ENCODE measurements at regions not wholly inside any gene's neighbourhood (a gene's known extent, or its start where the extent isn't known, plus 50 kb on each side); places are given as distances from the start of the nearest gene placed in this dataset.
A peak's percentile ranks its signal among the peaks of the same experiment; 100 is the strongest.

- no peak for DNase-seq
Measured at GRCh38 chr7:22561895-22562593, 62.1 kb upstream of the STEAP1B start.

GRCh38 chr7:22561321-22561811 is 61.4 kb upstream of the STEAP1B start:
- DNase-seq: no peak

- DNase-seq: peak; percentile 51
Measured at GRCh38 chr7:22559829-22560489, 60.0 kb upstream of the STEAP1B start.

GRCh38 chr7:22557167-22557566 is 57.2 kb upstream of the STEAP1B start:
- no peak for DNase-seq

- no peak for DNase-seq
Measured at GRCh38 chr7:22555476-22555875, 55.5 kb upstream of the STEAP1B start.

GRCh38 chr7:22554184-22554583 is 54.2 kb upstream of the STEAP1B start:
- no peak for DNase-seq

GRCh38 chr7:22551768-22552513 is 52.0 kb upstream of the STEAP1B start:
- DNase-seq: no peak

- DNase-seq: no peak
Measured at GRCh38 chr7:22550514-22551030, 50.6 kb upstream of the STEAP1B start.

- DNase-seq: peak; percentile 71
Measured at GRCh38 chr7:22549667-22550513, 49.9 kb upstream of the STEAP1B start.

All from NCI-H1105 (cell line).